Left colon (tissue), 2 donors: ENCODE measurements at regions not wholly inside any gene's neighbourhood (a gene's known extent, or its start where the extent isn't known, plus 50 kb on each side); places are given as distances from the start of the nearest gene placed in this dataset.
"Not testable (repeated sequence)": the region's sequence is repeated elsewhere in the genome, so short reads cannot be mapped to it uniquely, and the experiment has no call there.

Source experiments
- ATAC-seq: fragments of 200-7000 bp; cut with Tn5 transposase; one replicate; pipeline ENCODE4 v1.9.1; 2020; ENCODE audit warnings: mild to moderate bottlenecking, moderate library complexity
- DNase-seq, 2 donors: peaks; one replicate each; pipeline ENCODE4 v3.0.0-alpha.2; 2020
- intact Hi-C, 2 donors: fragments of 100-400 bp; cut with DNase I in 1 of 2; cut with micrococcal nuclease in 1 of 2; formaldehyde crosslinking; loops; one replicate each; pipeline versions ENCODE4 v1.11.2 to v1.14.0; 2022; cut with DNase I, micrococcal nuclease
- donor health status: DM: no; HTN: no; CAD: no.
- donor health status: DM: yes; HTN: yes; CAD: no.

GRCh38 chr5:44933686-44934085, 124.9 kb downstream of the MRPS30 start:
- DNase-seq (no peak), ATAC-seq (no peak)
- intact Hi-C loops = no loop called here

GRCh38 chr5:44935262-44935661, 126.5 kb downstream of the MRPS30 start:
- no peak for DNase-seq
- no peak for ATAC-seq
- intact Hi-C loops = no loop called here

DNA sequence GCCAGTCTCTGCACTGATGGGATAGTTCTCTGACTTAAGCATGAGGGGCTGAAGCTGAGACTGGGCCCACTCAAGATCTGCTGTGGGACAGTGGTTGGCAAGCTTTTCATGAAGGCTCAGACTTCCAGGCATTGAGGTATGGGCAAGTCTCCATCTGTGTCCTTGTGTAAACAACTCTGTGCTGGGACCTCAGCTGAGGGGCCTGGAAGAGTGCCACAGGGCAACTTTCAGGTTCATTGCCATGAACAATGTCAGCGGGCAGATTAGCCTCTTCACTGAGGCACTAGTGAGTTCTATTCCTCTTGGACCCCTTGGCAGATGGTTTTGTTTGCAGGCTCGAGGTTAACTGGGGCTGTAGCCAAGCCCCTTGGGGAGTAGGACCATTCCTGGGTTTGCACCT, 127.1 kb downstream of the MRPS30 start:
- DNase-seq = no peak
- intact Hi-C loops = no loop called here
- ATAC-seq = no peak

GRCh38 chr5:44942524-44943001, 133.8 kb downstream of the MRPS30 start:
- no peak for DNase-seq
- intact Hi-C loops = no loop called here
- ATAC-seq = no peak

DNA sequence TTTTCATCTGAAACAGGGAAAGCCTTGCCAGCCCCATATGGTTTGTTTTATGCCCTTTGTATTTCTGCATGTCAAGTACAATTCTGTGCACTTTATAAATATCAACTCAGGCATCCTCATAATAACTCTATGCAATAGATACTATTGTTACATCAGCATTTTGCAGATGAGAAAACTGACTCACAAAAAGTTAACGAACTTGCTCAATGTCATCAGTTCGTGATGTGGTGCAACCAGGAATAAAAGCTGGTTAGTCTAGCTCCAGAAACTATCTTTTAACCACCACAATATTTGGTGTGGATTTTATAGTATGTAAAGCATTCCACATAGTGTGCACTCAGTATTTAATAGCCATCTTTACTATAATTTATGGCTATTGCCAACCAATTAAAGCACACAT, 134.9 kb downstream of the MRPS30 start:
- DNase-seq = no peak
- intact Hi-C loops = no loop called here

DNA sequence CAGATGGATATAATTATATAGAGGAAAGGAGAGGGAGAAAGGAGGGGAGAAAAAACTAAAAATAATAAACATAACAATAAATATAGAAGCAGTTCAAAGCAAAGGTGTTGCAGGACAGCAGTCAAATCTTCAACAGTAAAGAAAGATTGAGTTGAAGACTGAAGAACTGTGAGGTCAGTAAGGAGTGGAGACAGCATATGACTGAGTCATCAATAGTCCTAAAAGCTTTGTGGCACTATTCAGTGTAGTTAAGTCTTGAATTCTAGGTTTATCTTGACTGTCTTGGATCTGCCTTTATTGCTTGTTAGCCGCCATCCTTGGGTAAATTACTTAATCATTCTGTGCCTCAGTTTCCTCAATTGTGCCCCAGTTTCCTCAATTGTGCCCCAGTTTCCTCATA, 137.0 kb downstream of the MRPS30 start:
- no peak for DNase-seq
- no peak for ATAC-seq
- intact Hi-C loops = no loop called here

More for the DNA sequence above, 134.9 kb downstream of the MRPS30 start:
- ATAC-seq = no peak

DNA sequence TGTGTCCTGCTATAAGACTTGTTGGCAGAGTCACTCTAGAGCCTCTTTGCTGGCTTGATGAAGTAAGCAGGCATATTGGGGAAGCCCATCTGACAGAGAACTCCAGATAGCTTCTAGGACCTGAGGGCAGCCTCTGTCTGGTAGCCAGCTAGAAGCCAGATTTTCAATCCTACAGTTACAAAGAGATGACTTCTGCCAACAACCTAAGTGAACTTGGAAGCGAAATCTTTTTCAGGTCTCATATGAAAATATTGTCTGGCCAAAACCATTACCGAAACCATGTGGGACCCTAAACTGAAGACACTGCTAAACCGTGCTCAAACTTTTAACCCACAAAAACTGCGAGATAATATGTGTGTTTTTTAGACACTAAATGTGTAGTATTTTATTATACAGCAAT, 140.9 kb downstream of the MRPS30 start:
- no peak for DNase-seq
- intact Hi-C loops = no loop called here
- ATAC-seq = no peak

DNA sequence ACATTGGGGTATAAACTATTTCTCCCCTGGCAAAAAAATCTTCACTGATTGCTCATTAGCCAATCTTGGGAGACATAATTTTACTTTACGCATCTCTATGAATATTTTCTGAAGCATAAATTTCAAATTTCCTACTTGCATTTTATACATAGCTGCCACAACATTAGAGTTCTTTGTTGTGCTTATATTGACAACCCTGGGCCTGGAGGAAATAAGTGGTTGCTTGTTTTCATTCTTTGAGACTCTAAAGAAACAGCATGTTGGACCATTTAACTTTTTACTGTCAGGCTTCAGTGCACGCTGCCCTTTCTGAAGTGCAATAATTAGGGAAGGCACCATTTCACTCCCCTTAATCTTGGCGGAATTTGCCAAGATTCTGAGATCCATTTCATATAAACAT, 142.6 kb downstream of the MRPS30 start:
- ATAC-seq = no peak
- no peak for DNase-seq
- intact Hi-C loops = no loop called here

- ATAC-seq = no peak
- DNase-seq = no peak
- intact Hi-C loops = no loop called here
These were observed 143.6 kb downstream of the MRPS30 start for GRCh38 chr5:44952376-44952775.

- ATAC-seq = no peak
- intact Hi-C loops = no loop called here
These were observed 144.3 kb downstream of the MRPS30 start for GRCh38 chr5:44953078-44953477.

DNA sequence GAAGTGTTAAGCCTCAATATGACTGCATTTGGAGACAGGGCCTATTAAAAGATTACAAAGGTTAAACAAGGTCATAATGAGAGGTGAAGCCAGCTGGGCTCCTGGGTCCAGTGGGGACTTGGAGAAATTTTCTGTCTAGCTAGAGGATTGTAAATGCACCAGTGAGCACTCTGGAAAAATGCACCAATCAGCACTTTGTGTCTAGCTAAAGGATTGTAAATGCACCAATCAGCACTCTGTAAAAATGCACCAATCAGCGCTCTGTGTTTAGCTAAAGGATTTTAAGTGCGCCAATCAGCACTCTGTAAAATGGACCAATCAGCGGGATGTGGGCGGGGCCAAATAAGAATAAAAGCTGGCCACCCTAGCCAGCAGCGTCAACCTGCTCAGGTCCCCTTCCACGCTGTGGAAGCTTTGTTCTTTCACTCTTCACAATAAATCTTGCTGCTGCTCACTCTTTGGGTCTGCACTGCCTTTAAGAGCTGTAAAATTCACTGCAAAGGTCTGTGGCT, 150.3 kb downstream of the MRPS30 start:
- ATAC-seq, DNase-seq, intact Hi-C loops: not testable (repeated sequence)

More at GRCh38 chr5:44953078-44953477, 144.3 kb downstream of the MRPS30 start:
- no peak for DNase-seq

DNA sequence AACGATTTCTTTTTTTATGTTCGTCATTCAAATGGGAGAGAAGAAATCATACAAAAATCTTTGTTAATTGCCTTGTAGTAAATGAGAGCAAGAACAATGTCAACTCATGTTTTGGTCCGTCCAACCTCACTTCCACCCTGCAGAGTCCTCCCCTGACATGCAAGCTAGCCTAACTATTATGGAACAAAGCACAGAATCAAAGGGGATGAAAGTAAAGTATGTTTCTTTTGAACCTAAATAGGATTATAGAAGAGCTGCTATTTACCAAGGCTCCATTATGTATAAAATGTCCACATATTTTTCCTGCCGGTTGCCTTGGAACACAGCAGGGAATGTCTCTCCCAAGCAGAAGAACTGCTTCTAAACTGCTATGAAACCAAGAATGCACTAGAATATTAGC, 161.1 kb downstream of the MRPS30 start:
- intact Hi-C loops = no loop called here
- no peak for ATAC-seq
- no peak for DNase-seq

DNA sequence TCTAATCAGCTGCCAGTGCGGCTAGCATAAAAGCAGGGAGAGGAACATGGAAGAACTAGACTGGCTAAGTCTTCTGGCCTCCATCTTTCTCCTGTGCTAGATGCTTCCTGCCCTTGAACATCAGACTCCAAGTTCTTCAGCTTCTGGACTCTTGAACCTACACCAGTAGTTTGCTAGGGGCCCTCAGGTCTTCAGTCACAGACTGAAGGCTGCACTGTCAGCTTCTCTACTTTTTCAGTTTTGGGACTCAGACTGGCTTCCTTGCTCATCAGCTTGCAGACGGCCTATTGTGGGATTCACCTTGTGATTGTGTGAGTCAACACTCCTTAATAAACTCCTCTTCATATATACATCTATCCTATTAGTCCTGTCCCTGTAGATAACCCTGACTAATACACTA, 162.2 kb downstream of the MRPS30 start:
- intact Hi-C loops, ATAC-seq: not testable (repeated sequence)

GRCh38 chr5:44974813-44975212, 166.1 kb downstream of the MRPS30 start:
- ATAC-seq (no peak), DNase-seq (no peak)
- intact Hi-C loops = no loop called here

More for the DNA sequence above, 162.2 kb downstream of the MRPS30 start:
- not testable (repeated sequence) for DNase-seq

- ATAC-seq (no peak), DNase-seq (no peak)
- intact Hi-C loops = no loop called here
These were observed 173.0 kb downstream of the MRPS30 start for GRCh38 chr5:44981708-44982107.

DNA sequence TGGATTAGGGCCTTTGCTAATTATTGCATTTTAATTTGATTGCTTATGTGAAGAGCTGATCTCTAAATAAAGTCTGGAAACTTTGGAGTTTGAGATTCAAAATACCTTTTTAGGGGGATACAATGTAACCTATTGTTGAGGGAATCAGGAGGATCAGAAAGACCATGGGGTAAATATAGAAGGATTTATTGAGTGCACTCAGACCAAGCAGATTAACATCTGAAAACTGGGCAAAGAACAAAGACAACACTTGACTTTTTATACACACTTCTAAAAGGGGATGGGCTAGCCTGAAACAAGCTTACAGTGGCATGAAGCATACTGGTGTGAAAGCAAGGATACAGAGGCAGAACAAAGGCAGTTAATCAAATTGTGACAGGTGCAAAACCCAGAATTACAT, 174.3 kb downstream of the MRPS30 start:
- intact Hi-C loops = no loop called here
- DNase-seq = no peak
- ATAC-seq = no peak

- intact Hi-C loops = no loop called here
- ATAC-seq (no peak), DNase-seq (no peak)
These were observed 178.3 kb downstream of the MRPS30 start for GRCh38 chr5:44987026-44987425.

- DNase-seq (no peak), ATAC-seq (no peak)
- intact Hi-C loops = no loop called here
These were observed 182.9 kb downstream of the MRPS30 start for GRCh38 chr5:44991693-44992092.

DNA sequence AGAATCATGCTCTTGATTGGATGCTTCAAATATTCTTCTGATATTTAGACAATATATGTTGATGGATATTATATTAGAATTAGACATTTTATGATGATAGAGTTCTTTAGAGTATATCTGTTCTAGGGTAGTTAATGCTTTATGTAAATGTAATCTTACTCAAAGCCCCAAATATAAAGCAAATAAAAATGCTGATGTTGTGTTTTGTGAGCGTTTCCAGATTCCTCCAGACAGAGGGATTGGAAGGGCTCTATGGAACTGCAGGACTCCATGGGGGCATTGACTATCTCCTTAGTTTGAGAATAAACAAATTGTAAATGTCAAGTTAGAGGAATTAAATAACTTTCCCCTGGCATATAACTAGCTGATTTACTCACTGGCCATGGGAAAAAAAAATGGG, 184.5 kb downstream of the MRPS30 start:
- DNase-seq = no peak
- no peak for ATAC-seq
- intact Hi-C loops = no loop called here

- DNase-seq = no peak
- intact Hi-C loops = no loop called here
- no peak for ATAC-seq
These were observed 188.8 kb downstream of the MRPS30 start for GRCh38 chr5:44997506-44997905.

- intact Hi-C loops, DNase-seq, ATAC-seq: not testable (repeated sequence)
These were observed 198.4 kb downstream of the MRPS30 start for GRCh38 chr5:45007102-45007501.
